AG04449 (cell line): ENCODE measurements at regions not wholly inside any gene's neighbourhood (a gene's known extent, or its start where the extent isn't known, plus 50 kb on each side); places are given as distances from the start of the nearest gene placed in this dataset.

Experiments used
- CTCF ChIA-PET: fragments of 350-600 bp; formaldehyde crosslinking; extraction: SDS; loops from one replicate; lab custom pipeline; 2021; ENCODE audit warnings: antibody characterized with exemption; lab: Yijun Ruan, JAX
- POLR2A ChIA-PET: fragments of 400-600, 350-600 bp; formaldehyde crosslinking; extraction: SDS; loops from one replicate; lab custom pipeline; 2020; ENCODE audit warnings: antibody characterized with exemption, inconsistent platforms; lab: Yijun Ruan, JAX
- DNase-seq: peaks from one replicate; pipeline ENCODE4 v3.0.0-alpha.2; 2010; ENCODE audit warnings: low read depth, low spot score
- H3K4me3 ChIP-seq: 2 replicates; pipeline ENCODE4 v1.5.1; 2011; ENCODE audit warnings: low read depth, mild to moderate bottlenecking, control low read depth, low read length
- TF ChIP-seq, protein P1 (sequence below): IDR thresholded peaks from one replicate; pipeline ENCODE4 v1.5.1; 2011; ENCODE audit warnings: mild to moderate bottlenecking, moderate library complexity, low read length, control low read depth, inconsistent platforms; ENCODE audit not compliant: insufficient read depth; ENCODE audit errors: missing control alignments

DNA sequence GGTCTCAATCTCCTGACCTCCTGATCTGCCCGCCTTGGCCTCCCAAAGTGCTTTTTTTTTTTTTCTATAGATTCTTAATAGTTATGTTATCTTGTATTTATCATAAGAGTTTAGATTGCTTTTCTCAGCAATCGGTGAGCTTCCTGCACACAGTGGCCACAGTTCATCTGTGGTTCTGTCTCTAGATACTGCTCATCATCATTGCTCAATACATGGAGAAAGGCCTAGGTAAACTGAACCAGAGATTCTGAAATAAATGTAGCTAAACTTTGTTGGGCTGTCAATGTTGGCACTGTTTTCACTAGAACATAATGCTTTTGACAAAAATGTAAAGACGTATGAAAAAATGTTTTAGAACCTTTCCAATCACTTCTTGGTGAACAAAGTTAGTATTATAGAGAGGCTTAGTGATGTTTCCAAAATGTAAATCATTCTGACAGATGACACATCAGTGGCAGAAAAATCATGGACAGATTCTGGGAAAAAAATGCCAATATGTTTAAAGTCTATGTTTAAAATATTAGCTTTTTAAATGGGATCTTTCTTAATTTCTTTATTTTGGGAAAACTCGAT lies 50.0 kb upstream of the LIMCH1 start:
- POLR2A ChIA-PET: no interaction called here
- TF ChIP-seq, protein P1, sequence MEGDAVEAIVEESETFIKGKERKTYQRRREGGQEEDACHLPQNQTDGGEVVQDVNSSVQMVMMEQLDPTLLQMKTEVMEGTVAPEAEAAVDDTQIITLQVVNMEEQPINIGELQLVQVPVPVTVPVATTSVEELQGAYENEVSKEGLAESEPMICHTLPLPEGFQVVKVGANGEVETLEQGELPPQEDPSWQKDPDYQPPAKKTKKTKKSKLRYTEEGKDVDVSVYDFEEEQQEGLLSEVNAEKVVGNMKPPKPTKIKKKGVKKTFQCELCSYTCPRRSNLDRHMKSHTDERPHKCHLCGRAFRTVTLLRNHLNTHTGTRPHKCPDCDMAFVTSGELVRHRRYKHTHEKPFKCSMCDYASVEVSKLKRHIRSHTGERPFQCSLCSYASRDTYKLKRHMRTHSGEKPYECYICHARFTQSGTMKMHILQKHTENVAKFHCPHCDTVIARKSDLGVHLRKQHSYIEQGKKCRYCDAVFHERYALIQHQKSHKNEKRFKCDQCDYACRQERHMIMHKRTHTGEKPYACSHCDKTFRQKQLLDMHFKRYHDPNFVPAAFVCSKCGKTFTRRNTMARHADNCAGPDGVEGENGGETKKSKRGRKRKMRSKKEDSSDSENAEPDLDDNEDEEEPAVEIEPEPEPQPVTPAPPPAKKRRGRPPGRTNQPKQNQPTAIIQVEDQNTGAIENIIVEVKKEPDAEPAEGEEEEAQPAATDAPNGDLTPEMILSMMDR: no peak

More for the DNA sequence above, 50.0 kb upstream of the LIMCH1 start:
- CTCF ChIA-PET: no interaction called here
- no peak for DNase-seq
- no peak overlapping the region for H3K4me3 ChIP-seq
